Neural progenitor cell (in vitro differentiated cells): ENCODE measurements at regions not wholly inside any gene's neighbourhood (a gene's known extent, or its start where the extent isn't known, plus 50 kb on each side); places are given as distances from the start of the nearest gene placed in this dataset.
A peak's percentile ranks its signal among the peaks of the same experiment; 100 is the strongest.

Source experiments
- DNase-seq: peaks from one replicate; pipeline ENCODE4 v3.0.0-alpha.2; 2016; ENCODE audit warnings: low spot score
- H2AFZ ChIP-seq: fragments of 200-600 bp; sonication (generic); replicated peaks from 2 replicates; pipeline ENCODE4 v1.6.1; 2016; ENCODE audit warnings: antibody characterized with exemption
- H3F3A ChIP-seq: fragments of 200-600 bp; sonication (generic); 2 replicates; pipeline ENCODE4 v1.6.1; 2016; ENCODE audit warnings: antibody characterized with exemption, low read depth
- H3K27ac ChIP-seq: fragments of 200-600 bp; sonication (generic); 2 replicates; pipeline ENCODE4 v1.5.1; 2016; ENCODE audit warnings: mild to moderate bottlenecking
- H3K27me3 ChIP-seq: fragments of 200-600 bp; sonication (generic); 2 replicates; pipeline ENCODE4 v1.6.1; 2016; ENCODE audit warnings: mild to moderate bottlenecking, moderate library complexity
- H3K36me3 ChIP-seq: fragments of 200-600 bp; sonication (generic); 2 replicates; pipeline ENCODE4 v1.5.1; 2016
- H3K4me1 ChIP-seq: fragments of 200-600 bp; sonication (generic); 2 replicates; pipeline ENCODE4 v1.6.1; 2016; ENCODE audit warnings: mixed run types
- H3K4me2 ChIP-seq: fragments of 200-600 bp; sonication (generic); 2 replicates; pipeline ENCODE4 v1.6.1; 2016
- H3K4me3 ChIP-seq: fragments of 200-600 bp; sonication (generic); 2 replicates; pipeline ENCODE4 v1.5.1; 2016
- H3K79me2 ChIP-seq: fragments of 200-600 bp; sonication (generic); 2 replicates; pipeline ENCODE4 v1.6.1; 2016; ENCODE audit warnings: low read depth
- H3K9ac ChIP-seq: fragments of 200-600 bp; sonication (generic); 2 replicates; pipeline ENCODE4 v1.6.1; 2016
- H3K9me3 ChIP-seq: fragments of 200-600 bp; sonication (generic); 2 replicates; pipeline ENCODE4 v1.5.1; 2016; ENCODE audit warnings: low read depth
- H4K20me1 ChIP-seq: fragments of 200-600 bp; sonication (generic); 2 replicates; pipeline ENCODE4 v1.6.1; 2016; ENCODE audit warnings: low read depth
- H3K27ac Mint-ChIP-seq: 3 replicates; pipeline ENCODE4 v1.8.0; 2021; ENCODE audit warnings: mixed read lengths
- H3K27me3 Mint-ChIP-seq: 2 replicates; pipeline ENCODE4 v1.8.0; 2022; ENCODE audit warnings: low read depth, mild to moderate bottlenecking, inconsistent platforms, moderate library complexity, mixed read lengths; ENCODE audit not compliant: insufficient read depth
- H3K36me3 Mint-ChIP-seq: 3 replicates; pipeline ENCODE4 v1.8.0; 2021; ENCODE audit warnings: mixed read lengths
- H3K4me1 Mint-ChIP-seq: 3 replicates; pipeline ENCODE4 v1.8.0; 2021; ENCODE audit warnings: mixed read lengths
- H3K4me3 Mint-ChIP-seq: 3 replicates; pipeline ENCODE4 v1.8.0; 2021; ENCODE audit warnings: mild to moderate bottlenecking, moderate library complexity, mixed read lengths
- H3K9me3 Mint-ChIP-seq: 3 replicates; pipeline ENCODE4 v1.8.0; 2020; ENCODE audit warnings: mixed read lengths
- EZH2 ChIP-seq: fragments of 200-600 bp; sonication (generic); IDR thresholded peaks from 2 replicates; pipeline ENCODE4 v1.6.1; 2017; ENCODE audit warnings: antibody characterized with exemption, mild to moderate bottlenecking, moderate library complexity
- EZH2phosphoT487 ChIP-seq: fragments of 200-600 bp; sonication (generic); IDR thresholded peaks from 2 replicates; pipeline ENCODE4 v1.6.1; 2017; ENCODE audit warnings: antibody characterized with exemption
- TF ChIP-seq, protein P1 (sequence below): fragments of 200-600 bp; sonication (generic); IDR thresholded peaks from 2 replicates; pipeline ENCODE4 v1.5.1; 2017; ENCODE audit warnings: antibody characterized with exemption, mild to moderate bottlenecking

DNA sequence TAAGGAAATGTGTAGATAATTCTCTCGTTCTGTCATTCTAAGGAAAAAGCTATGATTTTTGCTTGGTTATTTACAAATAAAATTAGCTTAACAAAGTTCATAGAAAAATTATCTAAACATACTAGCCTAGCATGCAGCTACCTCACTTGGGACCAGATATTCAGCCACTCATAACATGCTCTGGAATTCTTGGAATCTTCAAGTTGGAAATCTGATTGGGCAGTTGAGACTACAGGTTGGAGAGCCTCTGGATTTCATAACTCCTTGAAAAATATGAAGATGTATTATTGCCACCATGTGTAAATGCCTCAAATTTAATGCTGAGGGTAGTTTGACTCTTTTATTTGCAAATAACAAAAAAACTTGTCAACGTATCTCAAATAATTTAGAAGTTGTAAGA is 132.2 kb upstream of the GULP1 start:
- Mint-ChIP-seq H3K27ac (no peak overlapping the region), H3K36me3 (no peaks in the 10 kb centered on the region), H3K27me3 (no peaks in the 10 kb centered on the region), H3K4me3 (no peak overlapping the region), H3K4me1 (no peaks in the 10 kb centered on the region), H3K9me3 (no peaks in the 10 kb centered on the region)
- Histone ChIP-seq H3K27ac (no peak overlapping the region), H3F3A (no peaks in the 10 kb centered on the region), H3K36me3 (no peaks in the 10 kb centered on the region), H3K9me3 (no peaks in the 10 kb centered on the region), H3K9ac (no peak overlapping the region), H3K4me3 (no peak overlapping the region), H3K27me3 (no peaks in the 10 kb centered on the region), H3K79me2 (no peaks in the 10 kb centered on the region), H2AFZ (no peak overlapping the region), H3K4me1 (no peaks in the 10 kb centered on the region), H3K4me2 (no peak overlapping the region), H4K20me1 (no peaks in the 10 kb centered on the region)
- DNase-seq = no peak
- TF ChIP-seq EZH2phosphoT487 (no peak), EZH2 (no peak)

GRCh38 chr2:188170356-188170755 is 121.3 kb upstream of the GULP1 start:
- Mint-ChIP-seq H3K9me3 (peaks cover 5% of the 10 kb centered on the region), H3K27me3 (peaks cover 3% of the 10 kb centered on the region), H3K27ac (no peak overlapping the region), H3K4me1 (peaks cover 5% of the 10 kb centered on the region), H3K36me3 (no peaks in the 10 kb centered on the region), H3K4me3 (no peak overlapping the region)
- Histone ChIP-seq H3K79me2 (no peaks in the 10 kb centered on the region), H3K27me3 (no peaks in the 10 kb centered on the region), H3K4me3 (no peak overlapping the region), H3K9me3 (no peaks in the 10 kb centered on the region), H3F3A (no peaks in the 10 kb centered on the region), H2AFZ (no peak overlapping the region), H3K4me1 (no peaks in the 10 kb centered on the region), H3K4me2 (no peak overlapping the region), H3K27ac (no peak overlapping the region), H4K20me1 (no peaks in the 10 kb centered on the region), H3K9ac (no peak overlapping the region), H3K36me3 (no peaks in the 10 kb centered on the region)
- DNase-seq = no peak
- TF ChIP-seq EZH2 = no peak
- TF ChIP-seq, protein P1, sequence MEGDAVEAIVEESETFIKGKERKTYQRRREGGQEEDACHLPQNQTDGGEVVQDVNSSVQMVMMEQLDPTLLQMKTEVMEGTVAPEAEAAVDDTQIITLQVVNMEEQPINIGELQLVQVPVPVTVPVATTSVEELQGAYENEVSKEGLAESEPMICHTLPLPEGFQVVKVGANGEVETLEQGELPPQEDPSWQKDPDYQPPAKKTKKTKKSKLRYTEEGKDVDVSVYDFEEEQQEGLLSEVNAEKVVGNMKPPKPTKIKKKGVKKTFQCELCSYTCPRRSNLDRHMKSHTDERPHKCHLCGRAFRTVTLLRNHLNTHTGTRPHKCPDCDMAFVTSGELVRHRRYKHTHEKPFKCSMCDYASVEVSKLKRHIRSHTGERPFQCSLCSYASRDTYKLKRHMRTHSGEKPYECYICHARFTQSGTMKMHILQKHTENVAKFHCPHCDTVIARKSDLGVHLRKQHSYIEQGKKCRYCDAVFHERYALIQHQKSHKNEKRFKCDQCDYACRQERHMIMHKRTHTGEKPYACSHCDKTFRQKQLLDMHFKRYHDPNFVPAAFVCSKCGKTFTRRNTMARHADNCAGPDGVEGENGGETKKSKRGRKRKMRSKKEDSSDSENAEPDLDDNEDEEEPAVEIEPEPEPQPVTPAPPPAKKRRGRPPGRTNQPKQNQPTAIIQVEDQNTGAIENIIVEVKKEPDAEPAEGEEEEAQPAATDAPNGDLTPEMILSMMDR = no peak

DNA sequence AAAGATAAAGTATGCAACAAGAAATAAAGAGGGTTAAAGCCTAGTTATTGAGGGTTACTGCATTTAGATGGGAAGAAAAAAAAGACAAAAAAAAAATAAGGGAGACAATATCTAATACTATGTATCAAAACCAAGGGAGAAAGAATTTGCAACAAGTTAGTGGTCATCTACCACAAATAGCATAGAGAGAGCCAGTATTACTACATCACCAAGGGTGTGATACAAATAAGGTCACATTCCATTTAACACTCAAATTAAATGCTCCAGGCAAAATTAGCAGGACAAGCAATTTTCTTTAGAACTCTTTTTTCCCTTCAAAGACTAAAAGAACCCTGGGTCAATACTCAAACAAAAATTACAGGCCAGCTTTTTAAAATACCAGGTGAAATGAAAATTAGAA is 115.1 kb upstream of the GULP1 start:
- no peaks in the 10 kb centered on the region for H3K36me3 Mint-ChIP-seq
- no peaks in the 10 kb centered on the region for H3K27me3 ChIP-seq
- H3F3A ChIP-seq = no peaks in the 10 kb centered on the region
- H3K27ac ChIP-seq = no peak overlapping the region
- no peak overlapping the region for H3K9ac ChIP-seq
- H3K9me3 Mint-ChIP-seq = no peaks in the 10 kb centered on the region
- no peak overlapping the region for H3K4me3 ChIP-seq
- no peak overlapping the region for H3K4me2 ChIP-seq
- no peak for TF ChIP-seq EZH2phosphoT487
- TF ChIP-seq EZH2 = no peak
- TF ChIP-seq, protein P1 = no peak
- no peaks in the 10 kb centered on the region for H4K20me1 ChIP-seq
- no peaks in the 10 kb centered on the region for H3K9me3 ChIP-seq
- no peak overlapping the region for H3K4me3 Mint-ChIP-seq
- no peaks in the 10 kb centered on the region for H3K36me3 ChIP-seq
- no peak overlapping the region for H2AFZ ChIP-seq
- peaks cover 6% of the 10 kb centered on the region for H3K4me1 Mint-ChIP-seq
- peaks cover 3% of the 10 kb centered on the region for H3K27me3 Mint-ChIP-seq
- H3K4me1 ChIP-seq = peaks cover 9% of the 10 kb centered on the region
- no peak overlapping the region for H3K27ac Mint-ChIP-seq
- no peaks in the 10 kb centered on the region for H3K79me2 ChIP-seq
- DNase-seq = no peak

DNA sequence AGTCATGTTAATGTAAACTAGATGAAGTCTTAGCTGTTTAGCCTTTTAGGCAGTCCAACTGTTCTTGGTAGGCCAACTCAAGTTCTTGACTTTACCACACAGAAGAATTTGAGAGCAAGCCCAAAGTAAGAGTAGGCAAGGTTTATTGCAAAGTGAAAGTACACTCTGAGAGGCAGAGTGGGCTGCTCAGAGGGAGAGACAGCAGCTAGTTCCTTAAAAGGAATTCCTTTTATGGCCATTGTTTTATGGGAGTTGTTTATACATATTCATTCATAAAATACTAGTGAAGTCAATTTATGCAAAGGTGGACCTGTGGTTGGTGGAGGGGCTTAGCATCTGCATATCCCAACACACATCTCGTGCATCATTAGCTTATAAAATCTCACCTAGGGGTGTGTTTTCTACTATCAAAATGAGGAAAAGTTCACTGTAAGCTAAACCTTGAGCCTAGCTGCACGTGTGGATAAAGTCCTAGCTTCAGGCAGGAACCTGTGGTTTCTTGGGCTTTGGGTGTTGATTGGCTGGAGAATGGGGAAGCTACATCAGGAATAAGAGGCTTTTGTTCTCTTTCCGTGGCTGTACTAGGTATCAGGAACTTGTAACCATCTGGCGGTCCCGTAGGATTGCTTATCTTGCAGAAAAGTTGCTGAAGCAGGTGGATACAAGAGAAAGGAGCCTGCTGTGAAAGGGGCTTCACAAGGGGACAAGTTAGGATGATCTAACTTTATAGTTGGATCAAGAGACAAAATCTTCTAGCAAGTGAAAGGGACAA is 110.4 kb upstream of the GULP1 start:
- Mint-ChIP-seq H3K4me3 (no peak overlapping the region), H3K27me3 (no peaks in the 10 kb centered on the region), H3K9me3 (no peaks in the 10 kb centered on the region), H3K27ac (no peak overlapping the region), H3K36me3 (no peaks in the 10 kb centered on the region), H3K4me1 (peaks cover 3% of the 10 kb centered on the region)
- Histone ChIP-seq H3K9me3 (no peaks in the 10 kb centered on the region), H3K27ac (no peak overlapping the region), H3K79me2 (no peaks in the 10 kb centered on the region), H3K4me2 (peak overlapping the region; percentile 3), H3K9ac (no peak overlapping the region), H4K20me1 (no peaks in the 10 kb centered on the region), H3K36me3 (no peaks in the 10 kb centered on the region), H3K27me3 (no peaks in the 10 kb centered on the region), H3F3A (no peaks in the 10 kb centered on the region), H2AFZ (peak overlapping the region; percentile 29), H3K4me3 (no peak overlapping the region), H3K4me1 (peaks cover 13% of the 10 kb centered on the region)
- DNase-seq = peak; percentile 61
- no peak for TF ChIP-seq EZH2
- TF ChIP-seq, protein P1 = no peak
